SJCRH30 (cell line): ENCODE measurements at regions not wholly inside any gene's neighbourhood (a gene's known extent, or its start where the extent isn't known, plus 50 kb on each side); places are given as distances from the start of the nearest gene placed in this dataset.

Experiments used
- DNase-seq, 2 experiments: peaks; one replicate each; pipeline ENCODE4 v3.0.0-alpha.2; 2015 to 2020
- H3K27ac ChIP-seq: fragments of 250-450 bp; sonication (Bioruptor Pico); 2 replicates; pipeline ENCODE4 v1.5.1; 2020; ENCODE audit warnings: mild to moderate bottlenecking, moderate library complexity
- H3K27me3 ChIP-seq: fragments of 250-450 bp; sonication (Bioruptor Pico); 2 replicates; pipeline ENCODE4 v1.5.1; 2020; ENCODE audit warnings: mild to moderate bottlenecking, moderate library complexity
- H3K36me3 ChIP-seq: fragments of 250-450 bp; sonication (Bioruptor Pico); 2 replicates; pipeline ENCODE4 v1.5.1; 2020; ENCODE audit warnings: mild to moderate bottlenecking, moderate library complexity
- H3K4me1 ChIP-seq: fragments of 250-450 bp; sonication (Bioruptor Pico); 2 replicates; pipeline ENCODE4 v1.5.1; 2020; ENCODE audit warnings: mild to moderate bottlenecking, moderate library complexity
- H3K4me3 ChIP-seq: fragments of 250-450 bp; sonication (Bioruptor Pico); 2 replicates; pipeline ENCODE4 v1.5.1; 2020; ENCODE audit warnings: mild to moderate bottlenecking, moderate library complexity
- H3K9me3 ChIP-seq: fragments of 250-450 bp; sonication (Bioruptor Pico); replicated peaks from 2 replicates; pipeline ENCODE4 v1.5.1; 2020; ENCODE audit warnings: mild to moderate bottlenecking, moderate library complexity

DNA sequence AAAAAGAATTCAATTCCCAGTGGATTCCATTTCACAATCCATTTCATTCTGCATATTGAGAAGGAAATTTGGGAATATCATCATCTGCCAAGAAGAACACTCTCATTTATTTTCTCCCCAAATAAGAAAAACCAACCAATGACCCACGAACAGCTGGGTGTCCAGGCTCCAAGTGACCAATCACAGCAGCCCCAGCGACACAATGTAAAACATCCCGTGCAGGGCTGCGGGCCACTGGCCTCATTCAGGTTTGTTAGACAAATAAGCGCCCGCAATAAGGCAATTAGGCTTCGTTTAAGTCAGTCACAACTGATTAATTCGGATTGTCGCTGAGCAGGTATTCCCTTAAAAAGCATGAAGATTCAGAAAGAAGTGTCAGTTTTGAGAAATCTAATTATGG lies 378.6 kb downstream of the EIPR1 start:
- no peak for DNase-seq
- Histone ChIP-seq H3K27ac (no peak overlapping the region), H3K27me3 (no peaks in the 10 kb centered on the region), H3K36me3 (no peaks in the 10 kb centered on the region), H3K4me1 (peaks cover 6% of the 10 kb centered on the region), H3K9me3 (no peaks in the 10 kb centered on the region), H3K4me3 (no peak overlapping the region)

DNA sequence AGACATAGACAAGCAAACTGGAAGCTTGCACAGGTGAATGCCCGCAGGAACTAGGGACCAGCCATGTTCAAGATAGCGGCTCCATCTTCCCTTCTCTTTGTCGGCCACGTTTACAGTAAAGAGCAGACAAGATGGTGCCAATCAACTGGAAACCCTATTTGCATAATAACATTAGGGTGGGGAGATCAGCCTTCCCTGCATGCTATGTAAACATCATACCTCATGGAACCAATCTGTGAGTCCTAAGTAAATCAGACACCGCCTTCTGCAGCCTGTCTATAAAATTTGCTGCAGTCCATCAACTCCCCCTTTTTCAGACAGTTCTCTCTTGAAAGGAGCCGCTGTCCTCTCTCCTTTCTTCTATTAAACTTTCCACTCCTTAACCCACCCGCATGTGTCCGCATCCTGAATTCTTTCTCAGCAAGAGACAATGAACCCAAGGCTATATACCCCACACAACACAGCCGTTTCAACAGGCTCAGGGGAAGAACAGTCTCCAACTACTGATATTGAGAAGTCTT lies 384.4 kb downstream of the EIPR1 start:
- H3K27ac ChIP-seq, result no peak overlapping the region
- H3K4me3 ChIP-seq, result no peak overlapping the region
- H3K36me3 ChIP-seq, result no peaks in the 10 kb centered on the region
- H3K9me3 ChIP-seq, result no peaks in the 10 kb centered on the region
- DNase-seq, result no peak
- no peaks in the 10 kb centered on the region for H3K4me1 ChIP-seq
- H3K27me3 ChIP-seq, result no peaks in the 10 kb centered on the region

DNA sequence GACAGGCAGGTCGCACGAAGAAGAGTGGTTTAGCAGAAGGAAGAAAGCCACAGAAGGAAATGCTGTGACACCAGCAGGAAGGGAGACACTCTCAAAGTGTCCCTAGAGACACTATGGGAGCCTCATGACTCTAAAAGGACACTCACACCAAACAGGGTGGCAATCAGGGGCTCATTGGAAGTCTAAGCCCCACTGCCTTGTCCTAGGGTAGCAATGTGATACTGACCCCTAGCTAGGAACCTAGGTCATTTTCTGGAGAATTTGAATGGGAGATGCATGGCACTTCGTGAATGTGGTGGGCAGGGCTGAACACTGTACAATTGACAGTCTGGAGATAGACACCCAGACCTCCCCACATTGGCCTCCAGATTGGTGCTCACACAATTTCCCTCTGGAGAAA lies 385.0 kb downstream of the EIPR1 start:
- no peaks in the 10 kb centered on the region for H3K4me1 ChIP-seq
- H3K36me3 ChIP-seq, result no peaks in the 10 kb centered on the region
- no peaks in the 10 kb centered on the region for H3K27me3 ChIP-seq
- no peak overlapping the region for H3K4me3 ChIP-seq
- no peaks in the 10 kb centered on the region for H3K9me3 ChIP-seq
- H3K27ac ChIP-seq, result no peak overlapping the region
- DNase-seq, result no peak

DNA sequence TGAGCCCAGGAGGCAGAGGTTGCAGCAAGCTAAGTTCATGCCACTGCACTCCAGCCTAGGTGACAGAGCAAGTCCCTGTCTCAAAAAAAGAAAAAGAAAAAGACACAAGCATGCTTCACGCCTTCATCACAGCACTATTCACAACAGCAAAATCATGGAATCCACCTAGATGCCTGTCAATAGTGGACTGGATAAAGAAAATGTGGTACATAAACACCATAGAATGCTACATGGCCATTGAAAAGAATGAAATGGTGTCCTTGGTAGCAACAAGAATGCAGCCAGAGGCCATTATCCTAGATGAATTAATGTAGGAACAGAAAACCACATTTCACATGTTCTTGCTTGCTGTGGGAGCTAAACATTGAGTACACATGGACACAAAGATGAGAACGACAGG lies 392.6 kb downstream of the EIPR1 start:
- H3K36me3 ChIP-seq, result no peaks in the 10 kb centered on the region
- H3K4me3 ChIP-seq, result no peak overlapping the region
- no peaks in the 10 kb centered on the region; the same call in 1 of the 2 replicates for H3K9me3 ChIP-seq
- no peak for DNase-seq
- no peak overlapping the region for H3K27ac ChIP-seq
- no peaks in the 10 kb centered on the region for H3K4me1 ChIP-seq
- no peaks in the 10 kb centered on the region for H3K27me3 ChIP-seq

DNA sequence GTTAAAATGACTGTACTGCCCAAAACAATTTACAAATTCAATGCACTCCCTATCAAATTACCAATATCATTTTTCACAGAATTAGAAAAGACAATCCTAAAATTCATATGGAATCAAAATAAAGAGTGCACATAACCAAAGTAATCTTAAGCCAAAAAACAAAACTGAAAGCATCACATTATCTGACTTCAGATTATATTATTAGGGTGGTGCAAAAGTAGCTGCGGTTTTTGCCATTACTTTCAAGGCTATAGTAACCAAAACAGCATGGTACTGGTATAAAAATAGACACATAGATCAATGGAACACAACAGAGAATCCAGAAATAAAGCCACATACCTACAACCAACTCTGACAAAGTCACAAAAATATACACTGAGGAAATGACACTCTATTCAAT lies 396.6 kb downstream of the EIPR1 start:
- Histone ChIP-seq H3K4me3 (no peak overlapping the region), H3K36me3 (no peaks in the 10 kb centered on the region), H3K9me3 (no peaks in the 10 kb centered on the region; the same call in 1 of the 2 replicates), H3K27me3 (no peaks in the 10 kb centered on the region), H3K27ac (no peak overlapping the region), H3K4me1 (no peaks in the 10 kb centered on the region)
- no peak for DNase-seq

DNA sequence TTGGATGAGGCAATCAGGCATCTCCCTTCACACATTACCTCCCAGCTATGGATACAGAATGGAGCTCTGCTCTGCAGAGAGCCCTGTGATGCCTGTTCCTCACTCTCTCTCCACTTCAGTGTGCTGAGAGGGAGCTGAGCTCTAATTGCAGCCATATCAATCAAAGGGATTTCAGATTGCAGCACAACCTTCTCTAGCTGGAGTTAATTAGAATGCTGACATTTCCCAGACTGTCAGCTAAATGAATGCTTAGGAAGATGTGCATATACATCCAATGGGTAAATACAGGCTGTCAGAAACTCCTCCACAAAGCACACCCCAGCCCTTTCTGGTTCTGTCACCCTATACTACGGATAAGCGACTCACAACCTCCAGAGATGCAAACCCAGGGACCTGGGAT lies 402.6 kb downstream of the EIPR1 start:
- no peak overlapping the region for H3K27ac ChIP-seq
- no peak overlapping the region for H3K4me3 ChIP-seq
- H3K4me1 ChIP-seq, result no peaks in the 10 kb centered on the region
- no peaks in the 10 kb centered on the region for H3K36me3 ChIP-seq
- no peaks in the 10 kb centered on the region for H3K27me3 ChIP-seq
- no peaks in the 10 kb centered on the region; the same call in 1 of the 2 replicates for H3K9me3 ChIP-seq
- no peak for DNase-seq

DNA sequence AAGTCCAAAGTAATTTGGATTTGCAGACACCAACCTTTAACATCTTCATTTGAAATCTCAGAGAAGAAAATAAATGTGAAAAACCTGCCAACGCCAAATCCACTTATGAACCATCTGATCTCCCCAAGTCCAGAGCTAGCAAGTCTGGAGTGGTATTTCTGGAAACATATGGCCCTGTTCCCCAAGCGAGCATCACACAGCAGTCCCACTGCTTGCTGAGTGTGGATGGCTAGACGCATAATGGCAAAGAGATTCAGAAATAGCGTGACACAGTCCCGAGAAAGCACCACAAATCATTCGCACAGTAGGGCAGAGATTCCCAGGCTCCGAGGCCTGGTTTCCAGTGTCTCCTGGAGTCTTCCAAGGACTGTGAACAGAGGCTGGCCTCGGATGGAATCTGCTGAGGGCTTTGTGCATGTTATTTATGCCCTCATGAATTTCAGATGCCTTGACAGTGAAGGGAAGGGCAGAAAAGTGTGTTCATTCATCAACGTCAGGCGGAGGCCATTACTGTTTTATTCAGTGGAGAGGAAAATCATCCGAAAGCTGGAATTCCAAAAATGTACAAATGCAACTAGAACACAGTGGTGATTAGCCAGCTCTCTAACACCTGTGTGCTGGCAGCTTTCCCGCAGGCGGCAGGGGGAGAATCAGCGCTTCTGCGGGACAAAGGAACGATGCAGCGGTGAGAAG lies 417.0 kb downstream of the EIPR1 start:
- no peak overlapping the region for H3K27ac ChIP-seq
- H3K27me3 ChIP-seq, result no peaks in the 10 kb centered on the region
- no peak for DNase-seq
- no peaks in the 10 kb centered on the region for H3K9me3 ChIP-seq
- no peaks in the 10 kb centered on the region for H3K4me1 ChIP-seq
- no peaks in the 10 kb centered on the region for H3K36me3 ChIP-seq
- no peak overlapping the region for H3K4me3 ChIP-seq

DNA sequence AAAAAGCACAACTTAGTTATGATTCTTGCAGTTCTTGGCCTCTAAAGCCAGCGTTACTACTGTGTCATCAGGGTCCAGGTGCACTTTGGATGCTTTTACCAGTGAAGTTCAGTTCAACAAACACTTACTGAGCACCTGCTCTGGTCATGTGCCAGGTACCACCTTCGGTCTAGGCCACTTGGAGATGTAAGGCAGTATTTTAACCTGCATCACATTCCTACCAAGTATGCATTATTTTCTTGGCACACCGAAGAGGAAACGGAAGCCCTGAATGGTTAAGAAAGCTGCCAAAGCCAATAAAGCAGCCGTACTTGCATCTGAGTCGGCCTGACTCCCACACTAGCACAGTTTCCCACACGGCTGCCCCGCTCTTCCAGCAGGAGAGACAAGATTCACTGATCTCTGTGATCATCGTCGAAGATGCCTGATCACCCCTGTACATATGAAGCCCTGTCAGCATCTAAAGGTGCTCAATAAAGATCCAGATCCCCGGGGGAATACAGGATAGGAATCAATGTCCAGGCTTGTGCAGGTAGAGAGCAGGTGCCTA lies 427.1 kb downstream of the EIPR1 start:
- Histone ChIP-seq H3K4me1 (no peaks in the 10 kb centered on the region), H3K27me3 (no peaks in the 10 kb centered on the region), H3K27ac (no peak overlapping the region), H3K36me3 (no peaks in the 10 kb centered on the region), H3K4me3 (no peak overlapping the region), H3K9me3 (peaks cover 3% of the 10 kb centered on the region; the same call in 1 of the 2 replicates)
- no peak for DNase-seq

DNA sequence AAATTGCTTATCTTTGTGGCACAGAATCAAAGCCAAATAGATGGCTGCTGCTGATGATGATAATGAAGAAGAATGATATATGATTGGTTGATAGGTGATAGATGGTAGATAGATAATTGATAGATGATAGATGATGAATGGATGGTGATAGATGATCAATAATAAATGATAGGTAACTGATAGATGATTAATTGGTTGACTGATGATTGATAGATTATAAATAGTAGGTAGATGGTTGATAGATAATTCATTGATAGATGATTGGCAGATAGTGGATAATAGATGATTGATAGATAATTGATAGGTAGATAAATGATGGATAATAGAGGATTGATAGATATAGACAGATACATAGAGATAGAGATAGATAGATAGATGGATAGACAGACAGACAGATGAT lies 430.2 kb downstream of the EIPR1 start:
- no peak overlapping the region for H3K4me3 ChIP-seq
- no peak for DNase-seq
- peaks cover 5% of the 10 kb centered on the region; the same call in 1 of the 2 replicates for H3K9me3 ChIP-seq
- no peaks in the 10 kb centered on the region for H3K4me1 ChIP-seq
- H3K27me3 ChIP-seq, result no peaks in the 10 kb centered on the region
- no peak overlapping the region for H3K27ac ChIP-seq
- H3K36me3 ChIP-seq, result no peaks in the 10 kb centered on the region

DNA sequence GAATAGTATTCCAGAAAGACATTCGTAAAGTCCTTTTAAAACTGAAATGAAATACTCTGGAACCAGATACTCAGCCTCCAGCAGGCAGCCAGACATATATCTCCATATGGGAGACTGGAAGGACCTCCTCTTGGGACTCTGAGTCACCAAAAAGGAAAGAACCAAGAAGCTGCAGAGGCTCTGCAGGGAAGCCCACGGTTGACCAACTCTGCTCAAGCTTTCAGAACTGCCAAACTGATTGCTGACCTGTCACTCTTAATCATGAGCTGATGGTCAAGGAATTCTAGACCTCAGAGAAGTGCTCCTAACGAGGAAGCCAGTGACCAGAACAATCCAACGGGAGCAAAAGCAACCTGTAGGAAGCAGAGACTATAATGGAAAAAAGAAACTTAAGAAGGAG lies 434.7 kb downstream of the EIPR1 start:
- DNase-seq, result no peak
- H3K27ac ChIP-seq, result no peak overlapping the region
- no peaks in the 10 kb centered on the region for H3K27me3 ChIP-seq
- H3K9me3 ChIP-seq, result peaks cover 5% of the 10 kb centered on the region; the same call in 1 of the 2 replicates
- H3K4me1 ChIP-seq, result no peaks in the 10 kb centered on the region
- no peaks in the 10 kb centered on the region for H3K36me3 ChIP-seq
- no peak overlapping the region for H3K4me3 ChIP-seq

DNA sequence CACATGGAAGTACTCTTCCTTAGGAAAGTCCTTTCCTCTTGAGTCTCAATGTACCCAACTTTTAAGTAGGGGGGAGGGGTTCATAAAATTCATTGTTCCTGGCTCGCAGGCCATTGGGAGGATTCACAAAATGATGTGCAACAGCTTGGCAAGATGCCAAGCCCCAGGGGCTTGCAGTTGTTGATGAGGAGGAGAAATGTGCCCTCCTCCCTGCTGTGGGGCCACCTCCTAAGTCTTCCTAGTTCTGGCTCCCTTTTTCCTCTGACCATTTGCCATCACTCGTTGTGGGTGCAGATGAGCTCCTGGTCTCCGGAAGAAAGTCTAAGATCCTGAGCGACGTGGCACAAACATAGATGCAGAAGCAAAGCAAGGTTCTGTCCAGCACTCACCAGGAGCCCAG lies 435.4 kb downstream of the EIPR1 start:
- DNase-seq, result peak; percentile 19 to 46
- H3K36me3 ChIP-seq, result no peaks in the 10 kb centered on the region
- H3K4me1 ChIP-seq, result no peaks in the 10 kb centered on the region
- H3K4me3 ChIP-seq, result no peak overlapping the region
- no peak overlapping the region for H3K27ac ChIP-seq
- peaks cover 5% of the 10 kb centered on the region; the same call in 1 of the 2 replicates for H3K9me3 ChIP-seq
- H3K27me3 ChIP-seq, result no peaks in the 10 kb centered on the region

DNA sequence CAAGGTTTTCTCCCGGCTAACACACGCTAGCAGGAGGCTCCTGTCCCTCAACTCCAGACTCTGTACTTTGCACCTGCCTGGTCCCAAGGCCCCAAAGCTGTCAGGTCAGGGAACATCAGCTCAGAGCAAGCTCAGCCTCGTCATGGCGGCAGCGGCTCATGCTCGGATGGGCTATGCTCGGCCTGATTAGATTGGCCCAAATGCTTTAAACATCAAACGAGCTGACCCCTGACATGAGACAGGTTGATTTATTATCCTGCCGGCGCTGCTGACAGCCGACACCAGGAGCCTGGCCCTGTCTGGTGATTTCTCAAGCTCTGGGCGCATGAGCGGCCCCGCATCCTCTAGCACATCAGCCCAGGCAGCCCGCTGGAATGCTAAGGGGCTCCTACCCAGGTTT lies 436.4 kb downstream of the EIPR1 start:
- Histone ChIP-seq H3K9me3 (peaks cover 5% of the 10 kb centered on the region; the same call in 1 of the 2 replicates), H3K36me3 (no peaks in the 10 kb centered on the region), H3K27ac (no peak overlapping the region), H3K4me1 (no peaks in the 10 kb centered on the region), H3K4me3 (no peak overlapping the region), H3K27me3 (no peaks in the 10 kb centered on the region)
- no peak for DNase-seq

DNA sequence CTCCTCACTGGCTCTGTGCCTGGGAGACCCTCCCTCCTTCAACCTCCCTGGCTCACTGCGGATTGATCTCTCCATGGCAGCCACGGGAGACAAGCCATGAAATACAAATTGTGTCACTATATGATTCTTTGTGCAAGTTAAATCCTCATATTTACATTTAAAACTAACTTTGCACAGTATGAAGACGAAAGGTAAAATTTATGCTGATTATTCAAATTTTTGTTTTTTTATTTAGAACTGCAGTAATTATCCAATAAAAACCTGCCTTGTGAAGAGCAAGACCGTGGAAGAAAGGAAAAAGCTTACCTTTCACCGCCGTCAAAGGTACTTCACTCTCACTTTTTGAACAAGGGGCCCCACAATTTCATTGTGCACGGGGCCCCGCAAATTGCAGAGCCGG lies 436.9 kb downstream of the EIPR1 start:
- Histone ChIP-seq H3K27me3 (no peaks in the 10 kb centered on the region), H3K4me1 (no peaks in the 10 kb centered on the region), H3K36me3 (no peaks in the 10 kb centered on the region), H3K27ac (no peak overlapping the region), H3K4me3 (no peak overlapping the region), H3K9me3 (peaks cover 5% of the 10 kb centered on the region; the same call in 1 of the 2 replicates)
- DNase-seq, result no peak

DNA sequence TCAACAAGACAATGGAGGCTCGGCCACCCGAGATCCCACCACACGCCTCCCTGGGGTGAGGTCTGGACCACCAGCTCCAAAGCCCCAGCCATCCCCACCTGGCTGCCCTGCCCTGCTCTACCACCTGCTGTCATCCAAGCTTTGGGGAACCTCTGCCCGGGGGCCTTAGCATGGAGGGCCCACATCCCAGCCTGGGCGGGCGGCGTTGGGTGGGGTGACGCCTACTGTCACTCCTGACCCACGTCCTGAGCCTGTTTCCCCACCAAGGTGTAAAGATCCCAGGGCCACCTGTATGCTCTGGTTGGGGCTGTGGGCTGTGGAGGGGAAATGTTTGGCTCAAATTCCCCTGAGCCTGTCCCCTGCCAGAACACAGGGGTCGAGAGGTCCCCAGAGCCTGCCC lies 437.6 kb downstream of the EIPR1 start:
- Histone ChIP-seq H3K27me3 (no peaks in the 10 kb centered on the region), H3K27ac (no peak overlapping the region), H3K4me3 (no peak overlapping the region), H3K4me1 (no peaks in the 10 kb centered on the region), H3K36me3 (no peaks in the 10 kb centered on the region), H3K9me3 (no peaks in the 10 kb centered on the region)
- no peak for DNase-seq

DNA sequence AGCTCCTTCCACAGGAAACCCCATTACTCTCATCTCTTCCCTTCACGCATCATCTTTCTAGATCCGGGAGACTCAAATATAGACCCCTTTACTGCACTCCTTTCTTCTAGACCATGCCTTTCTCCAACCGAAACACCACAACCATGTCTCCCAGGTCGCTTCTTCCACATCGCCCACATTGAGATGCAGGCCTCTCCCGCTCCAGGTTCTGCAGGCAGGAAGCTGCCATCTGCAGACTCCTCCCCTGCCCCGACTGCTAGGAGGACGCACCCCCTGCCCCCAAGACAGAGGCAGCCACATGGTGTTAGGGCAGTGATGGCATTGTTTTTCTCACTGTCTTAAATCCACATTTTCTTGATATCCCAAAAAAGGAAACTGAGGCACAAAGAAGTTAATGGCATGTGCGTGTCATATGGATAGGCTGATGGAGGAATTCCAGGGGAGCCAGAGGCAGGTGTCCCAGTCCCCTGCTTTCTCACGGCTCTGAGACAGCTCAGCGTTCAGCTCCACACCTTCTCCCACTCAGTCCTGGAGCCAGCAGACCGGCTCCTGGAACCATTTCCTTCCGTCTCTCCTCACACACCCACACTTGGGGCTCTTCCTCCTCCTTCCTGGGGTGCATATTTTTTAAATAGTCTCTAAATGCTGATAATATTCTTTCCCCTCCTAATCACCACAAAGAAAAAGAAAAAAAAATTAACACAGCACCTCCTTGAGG lies 438.4 kb downstream of the EIPR1 start:
- H3K4me3 ChIP-seq, result no peak overlapping the region
- H3K9me3 ChIP-seq, result no peaks in the 10 kb centered on the region
- H3K27me3 ChIP-seq, result no peaks in the 10 kb centered on the region

More for the DNA sequence above, 438.4 kb downstream of the EIPR1 start:
- no peak for DNase-seq
- no peaks in the 10 kb centered on the region for H3K4me1 ChIP-seq
- no peak overlapping the region for H3K27ac ChIP-seq
- H3K36me3 ChIP-seq, result no peaks in the 10 kb centered on the region
